ENCODE measurements at regions not wholly inside any gene's neighbourhood (a gene's known extent, or its start where the extent isn't known, plus 50 kb on each side); places are given as distances from the start of the nearest gene placed in this dataset.

- no peak overlapping the region for H3K27ac ChIP-seq (ENCODE audit: low read depth, low read length)
- no peak overlapping the region for H3K4me2 ChIP-seq (ENCODE audit: low read length)
- intact Hi-C loops (cut with micrococcal nuclease): no loop called here
- TF ChIP-seq REST (IDR thresholded peaks at IDR 0.05; ENCODE audit: low read depth) (no peak), ZNF274 (IDR thresholded peaks at IDR 0.05; ENCODE audit: low read depth, low read length) (no peak), JUND (IDR thresholded peaks at IDR 0.05) (no peak), CBX3 (IDR thresholded peaks at IDR 0.05; ENCODE audit: low read depth) (no peak), SRF (IDR thresholded peaks at IDR 0.05; ENCODE audit: low read depth) (no peak), ZFX (IDR thresholded peaks at IDR 0.05) (no peak), CTCF (IDR thresholded peaks at IDR 0.05 in 2 of 3, conservative IDR thresholded peaks at IDR 0.05 in 1 of 3; ENCODE audit: borderline replicate concordance in 1 of 3, insufficient read depth in 1 of 3, low read depth in 2 of 3, low read length in 2 of 3) (no peak), MAX (IDR thresholded peaks at IDR 0.05) (no peak), RAD21 (IDR thresholded peaks at IDR 0.05; ENCODE audit: low read depth) (no peak), TCF7L2 (IDR thresholded peaks at IDR 0.05; ENCODE audit: borderline replicate concordance, extremely low read depth, insufficient read depth, insufficient read length) (no peak), SP1 (IDR thresholded peaks at IDR 0.05; ENCODE audit: low read depth) (no peak), EZH2 (IDR thresholded peaks at IDR 0.05) (no peak), SIN3A (IDR thresholded peaks at IDR 0.05; ENCODE audit: low read depth) (no peak), ELF1 (IDR thresholded peaks at IDR 0.05; ENCODE audit: borderline replicate concordance, low read depth) (no peak), FOSL1 (IDR thresholded peaks at IDR 0.05; ENCODE audit: low read depth) (no peak), ATF3 (IDR thresholded peaks at IDR 0.05) (no peak), ZBTB33 (IDR thresholded peaks at IDR 0.05; ENCODE audit: extremely low read depth, insufficient replicate concordance, low read length) (no peak), POLR2AphosphoS5 (IDR thresholded peaks at IDR 0.05; ENCODE audit: low read depth, low read length) (no peak), POLR2A (IDR thresholded peaks at IDR 0.05; ENCODE audit: borderline replicate concordance, extremely low read depth, insufficient read depth, insufficient read length) (no peak)
- H3K9me2 ChIP-seq (ENCODE audit: insufficient read depth): no peaks in the 10 kb centered on the region
- no peaks in the 10 kb centered on the region for H3K9me3 ChIP-seq (ENCODE audit: control insufficient read depth in 1 of 2, insufficient read depth in 1 of 2, low read depth in 1 of 2, low read length in 2 of 2)
- DNase-seq (ENCODE audit: low read depth, low spot score): no peak
- no peaks in the 10 kb centered on the region for H3K27me3 ChIP-seq (ENCODE audit: insufficient read depth, low read length)
- H3K36me3 ChIP-seq (ENCODE audit: control insufficient read depth in 1 of 2, insufficient read depth in 2 of 2, low read length in 2 of 2): no peaks in the 10 kb centered on the region
- no peak overlapping the region for H2AFZ ChIP-seq (ENCODE audit: low read depth, low read length, poor library complexity, severe bottlenecking)
- BruUV-seq (replicated peaks): no TSS peak
- RAD21 ChIA-PET (ENCODE audit: low non-redundant PET in 1 of 2, low total read pairs in 2 of 2, uncharacterized antibody in 2 of 2, unreplicated experiment in 2 of 2): no interaction called here
- H3K9ac ChIP-seq (ENCODE audit: low read length): no peak overlapping the region
- H3K79me2 ChIP-seq (ENCODE audit: insufficient read depth, low read length): no peaks in the 10 kb centered on the region
- POLR2A ChIA-PET: no interaction called here
- no peaks in the 10 kb centered on the region for H3K4me1 ChIP-seq (ENCODE audit: control insufficient read depth in 1 of 2, insufficient read depth in 2 of 2, low read length in 2 of 2)
- H3K4me3 ChIP-seq (replicated peaks in 1 of 2; ENCODE audit: low read depth in 1 of 2, low read length in 2 of 2): no peak overlapping the region
- CTCF ChIA-PET: no interaction called here
- H4K20me1 ChIP-seq (ENCODE audit: insufficient read depth): no peaks in the 10 kb centered on the region; the same call in 1 of the 2 replicates
- ATAC-seq: no peak
Measured at GRCh38 chr12:97182769-97183168, 275.7 kb downstream of the NEDD1 start.

Measured in HCT116 (cell line).